IPS-18c (cell line): ENCODE measurements at regions not wholly inside any gene's neighbourhood (a gene's known extent, or its start where the extent isn't known, plus 50 kb on each side); places are given as distances from the start of the nearest gene placed in this dataset.
"Not testable (repeated sequence)": the region's sequence is repeated elsewhere in the genome, so short reads cannot be mapped to it uniquely, and the experiment has no call there.

Experiments
- H3K4me3 ChIP-seq: 2 replicates; pipeline ENCODE4 v1.7.0; 2013; ENCODE audit warnings: low read depth, mild to moderate bottlenecking, low read length, moderate library complexity; ENCODE audit not compliant: insufficient read depth
- H3K9me3 ChIP-seq: one replicate; pipeline ENCODE4 v1.6.1; 2013; ENCODE audit warnings: mild to moderate bottlenecking, low read length, moderate library complexity; ENCODE audit not compliant: control insufficient read depth, insufficient read depth

DNA sequence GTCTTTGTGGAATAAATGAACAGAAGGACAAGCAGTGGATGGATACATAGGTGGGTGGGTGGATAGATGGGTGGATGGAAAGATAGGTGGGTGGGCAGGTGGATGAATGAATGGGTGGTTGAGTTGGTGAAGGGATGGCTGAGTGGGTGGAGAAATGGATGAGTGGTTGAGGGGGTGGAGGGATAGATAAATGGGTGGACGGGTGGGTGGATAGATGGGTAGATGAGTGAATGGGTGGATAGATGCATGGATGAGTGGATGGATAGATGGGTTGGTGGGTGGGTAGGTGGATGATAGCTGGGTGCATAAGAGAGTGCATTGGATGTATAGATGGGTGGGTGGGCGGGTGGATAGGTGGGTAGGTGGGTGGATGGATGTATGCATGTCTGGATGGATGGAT is 63.5 kb downstream of the UNC93B1 start:
- H3K4me3 ChIP-seq, H3K9me3 ChIP-seq: not testable (repeated sequence)

DNA sequence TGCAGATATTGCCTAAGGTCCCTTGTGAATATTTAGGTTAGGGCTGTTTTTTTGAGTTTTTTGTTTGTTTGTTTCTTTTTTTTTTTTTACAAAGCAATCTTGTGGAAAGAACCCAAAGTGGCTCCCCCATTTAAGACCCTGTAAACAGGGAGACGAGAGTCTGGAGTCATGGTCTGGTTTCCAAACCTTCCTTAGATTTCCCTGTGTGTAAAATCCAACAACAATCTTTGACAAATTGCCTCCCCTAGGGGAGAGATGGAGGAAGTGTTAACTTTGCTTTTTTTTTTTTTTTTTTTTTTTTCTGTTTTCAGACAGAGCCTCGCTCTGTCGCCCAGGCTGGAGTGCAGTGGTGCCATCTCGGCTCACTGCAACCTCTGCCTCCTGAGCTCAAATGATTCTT is 64.9 kb downstream of the UNC93B1 start:
- H3K4me3 ChIP-seq, H3K9me3 ChIP-seq: not testable (repeated sequence)

DNA sequence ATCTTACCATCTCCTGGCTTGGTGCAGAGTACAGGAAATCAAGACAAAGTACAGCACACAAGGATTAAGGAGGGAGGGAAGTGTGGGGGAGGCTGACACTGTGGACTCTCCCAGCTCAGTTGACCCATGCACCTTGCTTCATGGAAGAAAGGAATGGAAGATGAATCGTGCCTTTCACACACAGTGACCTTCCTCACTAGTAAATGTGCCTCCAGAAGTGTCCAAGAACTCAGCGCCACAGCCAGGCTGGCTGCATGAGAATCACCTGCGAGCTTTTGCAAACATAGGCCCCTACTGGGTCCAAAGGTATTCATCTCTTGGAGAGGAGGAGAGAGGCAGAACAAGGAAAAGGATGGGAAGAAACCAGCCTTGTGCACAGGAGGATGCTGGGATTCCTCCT is 65.5 kb downstream of the UNC93B1 start:
- H3K4me3 ChIP-seq, H3K9me3 ChIP-seq: not testable (repeated sequence)

DNA sequence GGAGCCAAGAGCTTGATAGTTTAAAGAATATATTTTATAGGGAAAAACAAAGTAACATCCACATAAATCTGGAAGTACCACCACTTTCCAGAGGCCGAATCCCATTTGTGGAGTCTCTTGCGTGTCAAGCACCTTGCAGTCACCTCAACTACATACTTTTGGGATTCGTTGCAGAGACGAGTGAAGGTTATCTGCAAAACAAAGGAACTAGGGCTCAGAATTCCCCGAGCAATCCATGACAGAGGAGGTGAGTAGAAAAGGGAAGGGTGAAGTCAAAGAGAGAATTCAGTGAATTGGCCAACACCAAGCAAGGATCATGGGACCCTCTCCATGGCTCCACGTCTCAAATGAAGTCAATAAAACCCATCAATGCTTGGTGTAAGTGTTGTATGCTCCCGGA is 80.3 kb downstream of the UNC93B1 start:
- H3K4me3 ChIP-seq, H3K9me3 ChIP-seq: not testable (repeated sequence)

DNA sequence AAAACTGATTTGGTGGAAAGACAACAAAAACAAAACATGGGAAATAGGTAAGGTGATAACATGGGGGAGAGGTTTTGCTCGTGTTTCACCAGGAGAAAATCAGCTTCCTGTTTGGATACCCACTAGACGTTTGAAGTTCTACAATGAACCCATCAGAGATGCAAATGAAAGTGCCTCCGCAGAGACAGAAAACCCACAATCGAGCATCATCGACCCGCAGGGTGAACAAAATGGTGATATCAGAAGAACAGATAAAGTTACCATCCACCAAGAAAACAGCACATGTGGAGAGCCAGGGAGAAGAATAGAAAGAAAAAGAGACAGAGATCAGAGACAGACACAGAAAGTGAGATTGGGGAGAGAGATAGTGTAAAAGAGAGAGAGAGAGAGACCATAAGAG is 83.4 kb downstream of the UNC93B1 start:
- not testable (repeated sequence) for H3K4me3 ChIP-seq

DNA sequence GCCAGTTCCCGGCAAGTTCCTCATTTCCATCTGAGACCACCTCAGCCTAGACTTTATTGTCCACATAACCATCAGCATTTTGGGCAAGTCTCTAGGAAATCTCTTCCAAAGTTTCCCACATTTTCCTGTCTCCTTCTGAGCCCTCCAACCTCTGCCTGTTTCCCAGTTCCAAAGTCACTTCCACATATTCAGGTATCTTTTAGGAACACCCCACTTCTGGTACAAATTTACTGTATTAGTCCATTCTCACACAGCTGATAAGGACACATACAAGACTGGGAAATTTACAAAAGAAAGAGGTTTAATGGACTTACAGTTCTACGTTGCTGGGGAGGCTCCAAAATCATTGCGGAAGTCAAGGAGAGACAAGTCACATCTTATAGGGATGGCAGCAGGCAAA is 91.7 kb downstream of the UNC93B1 start:
- H3K4me3 ChIP-seq, H3K9me3 ChIP-seq: not testable (repeated sequence)

More for the DNA sequence above, 83.4 kb downstream of the UNC93B1 start:
- not testable (repeated sequence) for H3K9me3 ChIP-seq

DNA sequence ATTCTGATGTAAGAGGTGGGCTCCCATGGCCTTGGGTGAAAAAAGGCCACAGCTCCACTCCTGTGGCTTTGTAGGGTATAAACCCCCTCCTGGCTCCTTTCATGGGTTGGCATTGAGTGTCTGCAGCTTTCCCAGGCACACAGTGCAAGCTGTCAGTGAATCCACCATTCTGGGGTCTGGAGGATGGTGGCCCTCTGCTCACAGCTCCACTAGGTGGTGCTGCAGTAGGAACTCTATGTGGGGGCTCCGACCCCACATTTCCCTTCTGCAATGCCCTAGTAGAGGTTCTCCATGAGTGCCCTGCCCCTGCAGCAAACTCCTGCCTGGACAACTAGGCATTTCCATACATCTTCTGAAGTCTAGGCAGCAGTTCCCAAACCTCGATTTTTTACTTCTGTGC is 92.7 kb downstream of the UNC93B1 start:
- H3K9me3 ChIP-seq, H3K4me3 ChIP-seq: not testable (repeated sequence)

DNA sequence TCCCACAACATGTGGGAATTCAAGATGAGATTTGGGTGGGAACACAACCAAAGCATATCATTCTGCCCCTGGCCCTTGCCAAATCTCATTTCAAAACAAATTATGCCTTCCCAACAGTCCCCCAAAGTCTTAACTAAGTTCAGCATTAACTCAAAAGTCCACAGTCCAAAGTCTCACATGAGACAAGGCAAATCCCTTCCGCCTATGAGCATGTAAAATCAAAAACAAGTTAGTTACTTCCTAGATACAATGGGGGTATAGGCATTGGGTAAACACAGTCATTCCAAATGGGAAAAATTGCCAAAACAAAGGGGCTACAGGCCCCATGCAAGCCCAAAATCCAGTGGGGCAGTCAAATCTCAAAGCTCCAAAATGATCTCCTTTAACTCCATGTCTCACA is 93.1 kb downstream of the UNC93B1 start:
- not testable (repeated sequence) for H3K9me3 ChIP-seq

DNA sequence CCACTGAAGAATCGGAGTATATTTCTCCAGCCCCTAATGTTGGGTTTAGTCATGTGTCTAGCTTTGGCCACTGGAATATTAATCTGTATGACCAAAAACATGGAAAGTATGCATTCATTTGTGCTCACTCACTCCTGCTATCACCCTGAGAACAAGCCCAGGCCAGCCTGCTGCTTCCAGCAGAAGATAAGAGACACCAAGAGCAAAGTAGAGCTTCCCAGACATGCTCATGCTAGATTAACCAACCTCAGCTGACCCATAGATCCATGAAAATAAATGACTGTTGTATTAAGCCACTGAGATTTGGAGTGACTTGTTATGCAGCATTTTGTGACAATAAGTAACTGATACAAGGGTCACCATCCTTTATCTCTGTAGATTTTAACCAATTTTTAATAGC is 96.9 kb downstream of the UNC93B1 start:
- H3K4me3 ChIP-seq, H3K9me3 ChIP-seq: not testable (repeated sequence)

More for the DNA sequence above, 93.1 kb downstream of the UNC93B1 start:
- not testable (repeated sequence) for H3K4me3 ChIP-seq

DNA sequence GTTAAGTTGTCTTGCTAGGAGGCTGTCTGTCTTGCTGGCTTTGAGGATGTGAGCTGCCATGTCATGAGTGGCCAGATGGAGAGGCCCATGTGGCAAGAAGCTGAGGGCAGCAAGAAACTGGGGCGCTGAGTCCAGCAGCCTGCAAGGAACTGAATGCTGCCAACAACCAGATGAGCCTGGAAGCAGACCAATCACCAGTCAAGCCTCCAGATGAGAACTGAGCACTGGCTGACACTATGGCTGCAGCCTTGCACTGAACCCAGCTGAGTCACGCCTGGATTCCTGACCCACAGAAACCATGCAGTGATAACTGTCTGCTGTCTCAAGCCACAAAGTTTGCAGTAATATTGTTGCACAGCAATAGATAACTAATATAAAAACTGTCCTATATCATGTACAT is 104.4 kb downstream of the UNC93B1 start:
- H3K9me3 ChIP-seq, H3K4me3 ChIP-seq: not testable (repeated sequence)

DNA sequence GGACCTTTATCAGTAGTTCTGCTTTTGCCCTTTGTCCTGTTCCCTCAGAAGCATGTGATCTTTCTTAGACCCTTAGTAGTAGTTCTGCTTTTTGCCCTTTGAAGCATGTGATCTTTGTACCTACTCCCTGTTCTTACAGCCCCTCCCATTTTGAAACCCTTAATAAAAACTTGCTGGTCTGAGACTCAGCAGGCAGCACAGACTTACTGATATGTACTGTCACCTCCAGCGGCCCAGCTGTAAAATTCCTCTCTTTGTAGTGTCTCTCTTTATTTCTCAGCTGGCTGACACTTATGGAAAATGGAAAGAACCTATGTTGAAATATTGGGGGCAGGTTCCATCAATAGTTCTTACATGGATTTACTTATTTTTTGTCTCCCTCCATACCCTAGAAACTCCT is 110.4 kb downstream of the UNC93B1 start:
- not testable (repeated sequence) for H3K4me3 ChIP-seq, H3K9me3 ChIP-seq

DNA sequence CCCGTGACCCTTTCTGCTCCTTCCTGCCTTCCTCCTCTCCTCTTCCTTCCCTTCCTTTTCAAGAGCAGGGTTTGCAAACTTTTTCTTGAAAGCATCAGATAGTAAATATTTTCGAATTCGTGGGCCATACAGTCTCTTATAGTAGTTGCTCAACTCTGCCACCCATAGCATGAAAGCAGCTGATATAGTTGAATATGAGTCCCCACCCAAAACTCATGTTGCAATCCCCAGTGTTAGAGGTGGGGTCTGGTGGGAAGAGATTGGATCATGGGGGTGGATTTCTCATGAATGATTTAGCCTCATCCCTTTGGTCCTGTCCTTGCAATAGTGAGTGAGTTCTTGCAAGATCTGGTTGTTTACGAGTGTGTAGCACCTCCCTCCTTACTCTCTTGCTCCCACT is 114.3 kb downstream of the UNC93B1 start:
- not testable (repeated sequence) for H3K9me3 ChIP-seq, H3K4me3 ChIP-seq

DNA sequence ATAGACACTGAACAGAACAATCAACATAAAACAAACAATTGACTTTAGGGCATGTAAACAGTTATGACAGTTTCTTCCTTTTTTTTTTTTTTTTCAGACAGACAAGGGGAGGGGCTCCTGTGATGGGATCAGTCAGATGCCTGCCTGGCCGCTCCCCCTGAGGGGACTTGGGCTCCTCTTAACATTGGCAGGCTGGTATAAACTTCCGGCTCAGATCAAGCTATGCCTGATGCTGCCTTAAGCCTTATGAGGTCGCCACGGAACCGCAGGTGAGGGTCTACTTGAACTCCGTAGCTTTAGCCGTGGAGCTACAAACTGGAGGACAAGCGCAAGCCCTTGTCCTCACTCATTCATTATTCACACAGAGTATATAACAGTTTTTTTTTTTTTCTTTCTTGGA is 115.8 kb downstream of the UNC93B1 start:
- not testable (repeated sequence) for H3K4me3 ChIP-seq, H3K9me3 ChIP-seq

DNA sequence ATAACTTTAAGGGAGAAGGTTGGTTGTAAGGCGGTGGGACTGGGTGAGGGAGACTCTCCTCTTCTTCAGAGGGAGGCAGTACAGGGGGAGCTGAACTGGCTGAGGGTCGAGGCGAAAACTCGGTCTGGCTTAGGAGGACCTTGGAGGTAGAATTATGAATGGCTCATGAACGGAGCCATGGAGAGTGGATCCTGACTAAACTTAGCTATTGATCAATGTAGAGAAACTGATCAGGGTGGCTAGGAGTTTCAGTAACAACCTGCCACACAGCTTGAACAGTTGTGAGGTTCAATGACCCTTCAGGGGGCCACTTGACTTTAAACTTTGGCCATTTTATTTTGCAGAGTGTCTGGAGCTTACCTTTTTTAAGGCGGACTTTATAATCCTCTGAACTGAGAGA is 117.2 kb downstream of the UNC93B1 start:
- H3K4me3 ChIP-seq, H3K9me3 ChIP-seq: not testable (repeated sequence)

DNA sequence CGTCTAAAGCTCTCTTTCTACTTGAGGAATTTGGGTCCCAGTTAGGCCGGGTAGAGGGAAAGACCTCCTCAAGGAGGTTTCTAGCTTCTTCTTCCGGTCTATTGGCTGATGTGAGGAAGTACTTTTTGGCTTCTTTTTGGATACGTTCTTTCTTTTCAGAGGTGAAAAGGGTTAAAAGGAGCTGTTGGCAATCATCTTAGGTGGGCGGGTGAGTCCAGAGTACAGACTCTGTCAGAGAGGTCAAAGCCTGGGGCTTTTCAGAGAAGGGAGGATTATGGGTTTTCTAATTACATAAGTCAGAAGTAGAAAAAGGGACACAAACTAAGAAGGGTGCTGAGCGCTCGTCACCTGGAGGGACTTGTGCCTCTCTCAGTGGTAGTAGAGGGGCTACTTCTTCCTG is 117.7 kb downstream of the UNC93B1 start:
- H3K9me3 ChIP-seq, H3K4me3 ChIP-seq: not testable (repeated sequence)

DNA sequence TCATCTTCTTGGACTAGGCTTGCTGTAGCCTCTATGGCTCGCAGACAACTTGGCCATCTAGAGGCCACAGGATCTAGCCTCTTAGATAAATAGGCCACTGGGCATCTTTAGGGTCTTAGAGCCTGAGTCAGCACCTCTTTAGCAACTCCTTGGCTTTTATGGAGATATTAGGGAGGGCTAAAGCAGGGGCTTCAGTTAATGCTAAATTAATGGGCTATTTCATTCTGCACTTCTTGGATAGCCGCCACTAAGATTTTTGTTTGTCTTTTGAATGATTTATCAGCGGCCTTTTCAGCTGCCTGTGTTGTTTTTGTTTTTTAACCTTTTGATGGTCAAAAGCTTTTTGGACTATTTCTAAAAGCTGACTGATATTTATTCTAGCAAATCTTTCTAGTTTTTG is 118.3 kb downstream of the UNC93B1 start:
- H3K9me3 ChIP-seq, H3K4me3 ChIP-seq: not testable (repeated sequence)

DNA sequence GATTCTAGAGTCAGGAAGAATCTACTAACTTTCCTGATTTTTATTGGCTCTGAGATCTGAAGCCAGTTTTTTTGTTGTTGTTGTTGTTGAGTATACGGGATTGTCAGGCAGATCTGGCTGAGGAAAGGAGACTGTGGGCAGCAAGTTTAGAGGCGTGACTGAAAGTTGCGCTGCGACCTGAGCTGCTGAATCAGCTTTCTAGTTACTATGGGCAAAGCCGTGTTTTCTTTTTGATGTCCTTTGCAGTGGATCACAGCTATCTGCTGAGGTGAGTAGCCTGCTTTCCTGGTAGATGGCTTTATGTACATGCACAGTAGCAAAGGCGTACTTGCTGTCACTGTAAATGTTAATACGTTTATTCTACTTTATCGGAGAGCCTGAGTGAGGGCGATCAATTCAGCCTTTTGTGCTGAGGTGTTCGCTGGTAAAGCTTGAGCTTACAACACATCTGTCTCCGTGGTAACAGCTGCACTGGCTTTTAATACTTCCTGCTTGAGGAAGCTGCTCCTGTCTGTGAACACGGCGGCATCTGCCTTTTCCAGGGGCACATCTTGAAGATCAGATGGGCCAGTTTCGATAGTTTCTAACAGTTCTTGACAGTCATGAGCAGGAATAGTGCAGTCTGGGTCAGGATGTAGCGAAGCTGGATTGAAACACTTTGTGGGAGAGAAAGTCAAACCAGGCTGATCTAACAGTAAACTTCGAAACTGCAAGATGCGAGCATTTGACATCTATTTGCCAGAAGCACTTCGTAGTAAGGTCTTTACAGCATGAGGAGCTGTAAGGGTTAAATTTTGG is 118.9 kb downstream of the UNC93B1 start:
- H3K4me3 ChIP-seq, H3K9me3 ChIP-seq: not testable (repeated sequence)

DNA sequence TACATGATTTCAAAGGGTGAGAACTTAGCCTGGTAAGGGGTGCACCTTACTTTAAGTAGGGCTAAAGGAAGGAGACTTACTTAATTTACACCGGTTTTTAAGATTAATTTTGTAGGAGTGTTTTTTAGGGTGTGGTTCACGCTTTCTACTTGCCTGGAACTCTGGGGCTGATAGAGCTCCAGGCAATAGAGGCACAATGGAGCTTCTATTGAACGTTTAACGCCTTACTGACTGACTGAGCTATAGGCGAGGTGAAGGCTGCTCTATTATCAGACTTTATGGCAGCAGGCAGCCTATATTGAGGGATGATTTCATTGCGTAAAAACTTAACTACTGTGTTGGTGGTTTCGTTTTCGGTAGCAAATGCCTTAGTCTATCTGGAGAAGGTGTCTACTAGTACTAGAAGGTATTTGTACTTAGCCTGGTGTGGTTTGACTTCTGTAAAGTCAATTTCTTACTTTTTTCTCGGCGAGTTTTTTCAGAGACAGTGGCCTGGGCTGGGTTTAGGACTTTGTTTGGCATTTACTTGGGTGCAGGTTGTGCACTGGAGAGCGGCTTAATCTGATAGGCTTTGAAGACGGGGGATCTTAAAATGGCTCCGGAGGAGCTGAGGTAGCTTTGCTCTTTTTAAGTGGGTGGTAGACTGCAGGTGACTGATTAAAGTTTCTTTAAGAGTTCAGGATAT is 119.7 kb downstream of the UNC93B1 start:
- not testable (repeated sequence) for H3K4me3 ChIP-seq, H3K9me3 ChIP-seq

DNA sequence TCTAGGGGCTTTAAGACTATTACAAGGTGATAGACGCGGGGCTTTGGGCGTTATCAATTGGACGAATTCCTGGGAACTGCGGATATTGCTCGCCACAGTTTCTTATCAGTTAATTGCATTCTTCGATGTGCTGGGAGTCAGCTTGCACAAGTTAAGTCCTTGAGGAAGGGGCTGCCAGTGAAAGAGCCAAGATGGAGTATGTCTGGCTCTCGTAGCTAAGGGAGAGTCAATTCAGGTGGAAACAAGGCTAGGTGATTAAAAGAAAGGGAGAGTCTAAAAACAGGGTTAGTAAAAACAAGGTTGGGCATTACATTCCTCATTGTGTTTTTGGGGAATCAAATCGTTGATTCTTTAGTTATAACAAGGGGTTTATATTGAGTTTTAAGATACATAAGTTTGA is 121.6 kb downstream of the UNC93B1 start:
- H3K4me3 ChIP-seq, H3K9me3 ChIP-seq: not testable (repeated sequence)
